ENCODE measurements at regions not wholly inside any gene's neighbourhood (a gene's known extent, or its start where the extent isn't known, plus 50 kb on each side); places are given as distances from the start of the nearest gene placed in this dataset.

DNA sequence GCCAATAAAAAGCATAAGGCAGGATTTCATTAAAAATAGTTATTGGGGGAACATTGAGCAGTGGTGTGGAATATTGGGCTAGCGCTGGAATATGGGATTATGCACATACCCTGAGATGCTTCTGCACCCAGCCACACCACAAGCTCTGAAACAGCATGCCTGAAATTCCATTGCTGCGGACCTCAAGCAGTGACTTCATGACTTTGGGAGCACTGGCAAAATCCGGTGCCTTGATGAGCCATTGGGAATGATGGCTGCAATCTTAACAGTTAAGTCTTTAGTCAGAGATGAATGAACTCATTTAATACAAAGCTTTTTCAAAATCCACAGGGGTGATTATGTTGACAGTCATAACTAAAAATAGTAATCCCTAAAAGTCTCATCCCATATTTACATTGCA is 274.7 kb upstream of the MTPN start:
- H3K36me3 ChIP-seq: no peaks in the 10 kb centered on the region
- no peak overlapping the region for H3K4me2 ChIP-seq
- no peak overlapping the region for H3K27ac ChIP-seq
- H4K20me1 ChIP-seq: no peaks in the 10 kb centered on the region
- H3K27me3 ChIP-seq: no peaks in the 10 kb centered on the region
- H3K9me3 ChIP-seq: no peaks in the 10 kb centered on the region
- H3K9ac ChIP-seq: no peak overlapping the region
- no peak for TF ChIP-seq Cebpa-rat (IDR thresholded peaks at IDR 0.05)
- H3K4me3 ChIP-seq: no peak overlapping the region
- H3K4me1 ChIP-seq: no peaks in the 10 kb centered on the region

DNA sequence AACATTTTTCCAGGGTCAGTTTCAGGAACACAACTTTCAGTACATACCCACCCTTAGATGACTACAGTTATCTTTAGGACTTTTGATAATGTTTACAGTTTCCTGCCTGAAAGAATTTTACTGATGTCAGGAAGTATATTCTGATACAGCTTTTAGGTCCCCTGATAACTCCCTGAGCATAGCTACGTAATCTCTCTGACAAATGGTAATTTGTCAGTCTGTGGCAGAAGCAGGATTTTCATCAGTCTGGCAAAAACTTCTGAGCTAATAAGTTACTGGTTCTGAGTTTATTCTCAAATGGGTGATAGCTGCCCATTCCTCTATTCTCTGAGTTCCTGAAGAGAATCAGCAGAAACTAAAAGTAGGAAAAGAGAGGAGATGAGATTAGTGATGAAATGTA is 270.1 kb upstream of the MTPN start:
- H3K36me3 ChIP-seq: no peaks in the 10 kb centered on the region
- no peak overlapping the region for H3K4me2 ChIP-seq
- no peaks in the 10 kb centered on the region for H3K9me3 ChIP-seq
- no peaks in the 10 kb centered on the region for H3K27me3 ChIP-seq
- H3K9ac ChIP-seq: no peak overlapping the region
- no peak overlapping the region for H3K27ac ChIP-seq
- TF ChIP-seq Cebpa-rat (IDR thresholded peaks at IDR 0.05): no peak
- H3K4me1 ChIP-seq: no peaks in the 10 kb centered on the region
- H4K20me1 ChIP-seq: no peaks in the 10 kb centered on the region
- H3K4me3 ChIP-seq: no peak overlapping the region

DNA sequence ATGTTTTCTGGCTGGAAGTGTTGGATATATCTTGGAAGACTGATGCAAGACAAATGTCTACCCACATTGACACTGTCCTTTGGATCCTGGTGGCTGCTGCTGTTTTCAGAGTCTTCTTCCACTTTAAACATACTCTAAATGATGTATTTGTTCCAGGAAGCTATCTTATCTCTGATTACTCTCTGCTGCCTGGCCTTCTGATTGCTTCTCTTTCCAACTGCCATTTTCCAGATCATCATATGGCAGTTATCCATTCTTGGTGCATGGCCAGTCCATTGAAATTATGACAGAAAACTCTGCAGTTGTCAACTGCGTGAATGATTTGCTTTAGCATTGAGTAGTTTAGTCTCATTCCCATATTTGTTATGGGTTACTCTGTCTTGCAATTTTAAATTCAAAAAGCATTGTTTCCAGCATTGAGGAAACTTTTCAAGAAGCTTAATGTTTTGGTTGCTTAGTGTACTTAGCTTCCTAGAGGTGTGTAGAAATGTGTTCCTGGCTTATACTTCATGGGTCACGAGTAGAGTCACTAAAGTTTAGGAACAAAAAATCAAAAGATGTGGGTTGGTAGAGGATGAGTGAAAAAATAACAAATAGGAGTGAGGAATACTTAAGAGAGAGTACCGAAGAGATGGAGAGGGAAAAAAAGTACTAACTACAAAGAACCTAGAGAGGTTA is 268.3 kb upstream of the MTPN start:
- TF ChIP-seq Cebpa-rat (IDR thresholded peaks at IDR 0.05): no peak

DNA sequence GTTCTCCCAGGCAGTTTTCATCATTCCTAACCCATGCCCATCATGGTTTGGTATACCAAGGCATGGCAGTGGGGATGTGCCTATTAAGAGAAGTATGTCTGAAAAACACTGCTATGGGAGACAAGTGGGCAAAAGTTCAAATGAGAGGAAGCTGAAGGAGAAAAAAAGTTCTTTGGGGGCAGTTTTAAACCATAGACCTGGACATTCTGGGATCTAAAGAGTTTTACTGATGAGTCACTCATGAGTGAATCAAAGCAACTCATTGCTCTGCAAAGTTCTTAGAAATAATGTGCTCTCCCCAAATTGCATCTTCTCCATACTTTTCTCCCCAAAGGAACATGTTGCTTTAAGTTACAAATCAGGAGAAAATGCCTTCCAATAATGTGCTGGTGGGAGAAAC is 256.9 kb upstream of the MTPN start:
- TF ChIP-seq Cebpa-rat (IDR thresholded peaks at IDR 0.05): no peak
- Histone ChIP-seq H3K9me3 (peaks cover 43% of the 10 kb centered on the region), H3K4me2 (no peak overlapping the region), H3K27ac (no peak overlapping the region), H3K9ac (no peak overlapping the region), H3K4me1 (peaks cover 11% of the 10 kb centered on the region), H3K27me3 (no peaks in the 10 kb centered on the region), H3K4me3 (no peak overlapping the region), H3K36me3 (no peaks in the 10 kb centered on the region), H4K20me1 (no peaks in the 10 kb centered on the region)

More for the DNA sequence above, 268.3 kb upstream of the MTPN start:
- Histone ChIP-seq H3K36me3 (no peaks in the 10 kb centered on the region), H3K27me3 (no peaks in the 10 kb centered on the region), H3K4me3 (no peak overlapping the region), H3K4me1 (no peaks in the 10 kb centered on the region), H3K9me3 (no peaks in the 10 kb centered on the region), H4K20me1 (no peaks in the 10 kb centered on the region), H3K27ac (no peak overlapping the region), H3K4me2 (no peak overlapping the region), H3K9ac (no peak overlapping the region)

DNA sequence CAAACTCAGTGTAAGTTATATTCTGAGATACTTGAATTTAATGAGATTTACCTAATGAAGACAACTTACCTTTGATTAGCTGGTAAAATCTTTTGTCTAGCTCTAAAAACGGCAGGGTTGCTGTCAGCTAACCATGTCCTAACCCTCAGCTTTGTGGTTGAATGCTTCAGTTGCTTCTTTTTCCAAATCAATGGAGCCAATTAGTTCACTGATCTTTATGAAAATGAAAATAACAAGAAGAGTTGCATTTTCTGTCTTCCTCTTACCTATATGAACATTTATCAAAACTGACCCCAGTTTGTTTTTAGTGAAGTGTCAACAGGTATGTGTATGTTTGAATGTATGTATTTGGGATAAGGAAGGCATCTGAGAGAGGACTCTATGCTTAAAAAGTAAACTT is 253.1 kb upstream of the MTPN start:
- Histone ChIP-seq H3K4me3 (no peak overlapping the region), H3K36me3 (no peaks in the 10 kb centered on the region), H3K9ac (no peak overlapping the region), H3K4me1 (peaks cover 11% of the 10 kb centered on the region), H4K20me1 (no peaks in the 10 kb centered on the region), H3K4me2 (peak overlapping the region; percentile 36), H3K27me3 (no peaks in the 10 kb centered on the region), H3K27ac (no peak overlapping the region), H3K9me3 (peaks cover 23% of the 10 kb centered on the region)
- TF ChIP-seq Cebpa-rat (IDR thresholded peaks at IDR 0.05): no peak

DNA sequence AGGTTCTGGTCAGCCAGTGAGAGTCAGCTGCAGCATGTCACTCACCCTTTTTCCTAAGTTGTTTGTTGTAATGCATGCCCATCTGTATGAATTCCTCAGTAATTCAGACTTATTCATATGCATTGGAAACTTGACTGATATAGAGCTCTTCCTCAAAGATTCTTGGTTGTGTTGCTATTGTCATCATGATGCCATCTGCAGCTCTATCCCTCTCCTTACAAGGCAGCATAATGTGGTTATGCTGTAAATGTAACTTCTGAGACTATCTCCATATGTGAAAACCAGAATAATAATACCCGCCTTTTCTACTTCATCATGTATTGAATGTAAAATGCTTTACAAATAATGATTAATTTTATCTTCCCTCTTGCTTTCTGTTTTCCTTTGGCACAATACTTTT is 252.6 kb upstream of the MTPN start:
- H3K4me2 ChIP-seq: peak overlapping the region; percentile 36; the same call in 1 of the 2 replicates
- H3K4me3 ChIP-seq: no peak overlapping the region
- no peak overlapping the region for H3K9ac ChIP-seq
- H4K20me1 ChIP-seq: no peaks in the 10 kb centered on the region
- no peak overlapping the region for H3K27ac ChIP-seq
- H3K9me3 ChIP-seq: peaks cover 19% of the 10 kb centered on the region
- H3K36me3 ChIP-seq: no peaks in the 10 kb centered on the region
- TF ChIP-seq Cebpa-rat (IDR thresholded peaks at IDR 0.05): no peak
- H3K27me3 ChIP-seq: no peaks in the 10 kb centered on the region
- peaks cover 11% of the 10 kb centered on the region for H3K4me1 ChIP-seq

DNA sequence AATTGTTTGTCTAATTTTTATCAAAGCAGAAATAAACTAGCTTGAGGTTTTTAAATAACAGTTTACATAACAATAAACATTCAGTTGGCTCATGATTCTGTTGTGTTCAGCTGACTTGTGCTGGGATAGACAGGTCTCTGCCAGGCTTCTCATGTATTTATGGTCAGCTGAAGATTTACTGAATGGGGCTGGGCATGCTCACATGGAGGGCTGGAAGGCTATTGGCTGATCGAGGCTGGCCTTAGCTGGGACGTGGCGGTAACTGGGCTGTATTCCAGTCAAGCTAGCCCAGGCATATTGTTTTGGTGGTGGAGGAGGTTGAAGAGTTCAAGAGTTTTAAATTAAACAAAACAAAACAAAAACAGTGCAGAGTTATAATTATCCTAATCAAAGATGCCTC is 251.0 kb upstream of the MTPN start:
- H3K27me3 ChIP-seq: no peaks in the 10 kb centered on the region
- TF ChIP-seq Cebpa-rat (IDR thresholded peaks at IDR 0.05): no peak
- no peaks in the 10 kb centered on the region for H3K36me3 ChIP-seq
- H3K4me3 ChIP-seq: no peak overlapping the region
- peaks cover 18% of the 10 kb centered on the region for H3K9me3 ChIP-seq
- no peak overlapping the region for H3K9ac ChIP-seq
- no peak overlapping the region for H3K4me2 ChIP-seq
- no peak overlapping the region for H3K27ac ChIP-seq
- H4K20me1 ChIP-seq: no peaks in the 10 kb centered on the region
- H3K4me1 ChIP-seq: peaks cover 11% of the 10 kb centered on the region

DNA sequence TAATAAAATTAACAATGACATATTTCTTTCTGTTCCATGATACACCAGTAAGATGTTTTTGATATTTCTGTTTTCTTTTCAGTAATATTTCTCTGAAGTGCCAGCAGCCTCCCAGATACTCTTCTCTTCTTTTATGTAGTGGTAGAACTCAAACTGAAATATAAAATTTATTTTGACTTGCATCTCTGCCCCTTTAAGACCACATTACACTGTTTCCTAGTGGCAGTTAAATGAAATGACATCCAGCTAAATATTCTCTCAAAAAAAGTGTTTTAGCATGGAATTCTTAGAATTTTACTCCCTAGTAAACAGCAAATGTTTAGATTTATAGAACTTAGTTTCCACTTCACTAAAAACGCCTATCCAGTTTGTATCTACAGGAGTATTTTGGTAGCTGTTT is 237.2 kb upstream of the MTPN start:
- no peak for TF ChIP-seq Cebpa-rat (IDR thresholded peaks at IDR 0.05)
- Histone ChIP-seq H3K27ac (no peak overlapping the region), H3K4me1 (no peaks in the 10 kb centered on the region)

DNA sequence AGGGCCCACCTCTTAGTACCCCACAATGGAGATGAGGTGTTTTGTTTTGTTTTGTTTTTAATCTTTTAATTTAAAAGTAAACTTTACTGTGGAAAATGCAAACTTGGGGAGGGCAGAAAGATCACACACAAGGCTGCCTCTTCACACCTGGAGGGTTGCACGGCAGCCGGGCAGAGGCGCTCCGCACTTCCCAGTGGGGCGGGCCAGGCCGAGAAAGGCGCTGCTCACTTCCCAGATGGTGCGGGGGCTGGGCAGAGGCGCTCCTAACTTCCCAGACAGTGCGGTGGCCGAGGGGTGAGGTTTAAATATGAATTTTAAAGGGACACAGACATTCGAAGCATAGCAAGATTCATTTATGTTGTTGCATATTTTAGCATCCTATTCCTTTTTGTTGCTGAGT is 235.9 kb upstream of the MTPN start:
- Histone ChIP-seq H3K36me3 (no peaks in the 10 kb centered on the region), H3K27me3 (no peaks in the 10 kb centered on the region), H3K9ac (no peak overlapping the region), H3K4me2 (no peak overlapping the region), H4K20me1 (no peaks in the 10 kb centered on the region), H3K27ac (no peak overlapping the region), H3K9me3 (no peaks in the 10 kb centered on the region), H3K4me3 (no peak overlapping the region), H3K4me1 (no peaks in the 10 kb centered on the region)
- TF ChIP-seq Cebpa-rat (IDR thresholded peaks at IDR 0.05): no peak

More for the DNA sequence above, 237.2 kb upstream of the MTPN start:
- Histone ChIP-seq H3K4me2 (no peak overlapping the region), H3K27me3 (no peaks in the 10 kb centered on the region), H3K9ac (no peak overlapping the region), H3K36me3 (no peaks in the 10 kb centered on the region), H4K20me1 (no peaks in the 10 kb centered on the region), H3K9me3 (no peaks in the 10 kb centered on the region), H3K4me3 (no peak overlapping the region)

DNA sequence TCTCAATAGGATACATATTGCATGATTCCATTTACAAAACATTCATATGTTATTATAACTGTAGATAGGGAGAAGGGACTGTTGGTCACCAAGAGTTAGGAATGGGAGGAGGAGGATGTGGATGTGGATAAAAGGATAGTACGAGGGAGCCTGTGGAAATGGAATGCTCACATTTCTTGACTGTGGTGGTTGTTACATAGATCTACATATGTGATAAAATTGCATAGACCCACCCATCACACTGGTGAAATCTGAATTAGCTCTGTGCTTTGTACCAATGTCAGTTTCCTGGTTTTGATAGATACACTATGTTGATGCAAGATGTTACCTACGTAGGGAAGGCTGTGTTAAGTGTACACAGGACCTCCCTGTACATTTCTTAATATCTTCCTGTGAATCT is 233.5 kb upstream of the MTPN start:
- H3K9me3 ChIP-seq: no peaks in the 10 kb centered on the region
- TF ChIP-seq Cebpa-rat (IDR thresholded peaks at IDR 0.05): no peak
- H3K4me1 ChIP-seq: no peaks in the 10 kb centered on the region
- no peaks in the 10 kb centered on the region for H3K27me3 ChIP-seq
- H3K9ac ChIP-seq: no peak overlapping the region
- no peaks in the 10 kb centered on the region for H3K36me3 ChIP-seq
- H4K20me1 ChIP-seq: no peaks in the 10 kb centered on the region
- no peak overlapping the region for H3K4me2 ChIP-seq
- H3K4me3 ChIP-seq: no peak overlapping the region
- no peak overlapping the region for H3K27ac ChIP-seq

DNA sequence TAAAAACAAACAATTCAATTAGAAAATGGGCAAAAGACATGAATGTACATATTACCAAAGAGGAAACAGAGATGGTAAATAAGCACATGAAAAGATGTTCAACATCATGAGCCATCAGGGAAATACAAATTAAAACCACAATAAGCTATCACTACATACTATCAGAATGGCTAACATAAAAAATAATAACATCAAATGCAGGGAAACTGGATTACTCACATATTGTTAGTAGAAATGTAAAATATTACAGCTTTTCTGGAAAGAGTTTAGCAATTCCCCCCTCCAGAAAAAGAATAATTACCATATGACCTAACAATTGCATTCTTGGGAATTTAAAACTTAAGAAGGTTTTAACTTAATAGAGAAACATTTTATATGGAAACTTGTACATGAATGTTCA is 232.9 kb upstream of the MTPN start:
- H4K20me1 ChIP-seq: no peaks in the 10 kb centered on the region
- no peak overlapping the region for H3K4me2 ChIP-seq
- no peaks in the 10 kb centered on the region for H3K27me3 ChIP-seq
- no peaks in the 10 kb centered on the region for H3K9me3 ChIP-seq
- H3K36me3 ChIP-seq: no peaks in the 10 kb centered on the region
- H3K9ac ChIP-seq: no peak overlapping the region
- no peaks in the 10 kb centered on the region for H3K4me1 ChIP-seq
- no peak for TF ChIP-seq Cebpa-rat (IDR thresholded peaks at IDR 0.05)
- no peak overlapping the region for H3K27ac ChIP-seq
- H3K4me3 ChIP-seq: no peak overlapping the region

Measured in BLaER1 (cell line).